SW 1271 (cell line): ENCODE measurements at regions not wholly inside any gene's neighbourhood (a gene's known extent, or its start where the extent isn't known, plus 50 kb on each side); places are given as distances from the start of the nearest gene placed in this dataset.
A peak's percentile ranks its signal among the peaks of the same experiment; 100 is the strongest.

Experiments used
- DNase-seq, 2 experiments: peaks; one replicate each; lab custom pipeline; 2025; lab: John Stamatoyannopoulos, UW

GRCh38 chr2:221060376-221060775, 511.7 kb downstream of the EPHA4 start:
- DNase-seq = no peak

- DNase-seq = no peak
Observed at GRCh38 chr2:221063568-221063967, 508.5 kb downstream of the EPHA4 start.

GRCh38 chr2:221064058-221064854, 507.8 kb downstream of the EPHA4 start:
- no peak for DNase-seq

GRCh38 chr2:221064880-221065279, 507.2 kb downstream of the EPHA4 start:
- DNase-seq = no peak

GRCh38 chr2:221068123-221068522, 504.0 kb downstream of the EPHA4 start:
- no peak for DNase-seq

GRCh38 chr2:221070106-221070505, 502.0 kb downstream of the EPHA4 start:
- no peak for DNase-seq

GRCh38 chr2:221073326-221074049, 498.6 kb downstream of the EPHA4 start:
- no peak for DNase-seq

GRCh38 chr2:221074238-221074637, 497.9 kb downstream of the EPHA4 start:
- no peak for DNase-seq

- no peak for DNase-seq
Observed at GRCh38 chr2:221075203-221075602, 496.9 kb downstream of the EPHA4 start.

GRCh38 chr2:221077251-221077650, 494.9 kb downstream of the EPHA4 start:
- no peak for DNase-seq

GRCh38 chr2:221077799-221078198, 494.3 kb downstream of the EPHA4 start:
- DNase-seq = no peak

GRCh38 chr2:221085341-221085900, 486.7 kb downstream of the EPHA4 start:
- DNase-seq = no peak

- DNase-seq = no peak
Observed at GRCh38 chr2:221085936-221086335, 486.2 kb downstream of the EPHA4 start.

GRCh38 chr2:221087779-221088178, 484.3 kb downstream of the EPHA4 start:
- DNase-seq = no peak

- DNase-seq = no peak
Observed at GRCh38 chr2:221088506-221088905, 483.6 kb downstream of the EPHA4 start.

GRCh38 chr2:221095356-221095755, 476.7 kb downstream of the EPHA4 start:
- DNase-seq = no peak

- DNase-seq = peak in 1 of 2 experiments; percentile 17
Observed at GRCh38 chr2:221096706-221097567, 475.2 kb downstream of the EPHA4 start.

GRCh38 chr2:221097568-221097915, 474.6 kb downstream of the EPHA4 start:
- DNase-seq = peak in 1 of 2 experiments; percentile 5

GRCh38 chr2:221097949-221098348, 474.2 kb downstream of the EPHA4 start:
- DNase-seq = no peak

- peak in 1 of 2 experiments; percentile 10 for DNase-seq
Observed at GRCh38 chr2:221100467-221101089, 471.5 kb downstream of the EPHA4 start.

- no peak for DNase-seq
Observed at GRCh38 chr2:221102896-221103688, 469.0 kb downstream of the EPHA4 start.
